H9 (cell line): ENCODE measurements at regions not wholly inside any gene's neighbourhood (a gene's known extent, or its start where the extent isn't known, plus 50 kb on each side); places are given as distances from the start of the nearest gene placed in this dataset.

ENCODE experiments used
- DNase-seq: peaks from one replicate; pipeline ENCODE4 v3.0.0-alpha.2; 2017
- H2AFZ ChIP-seq: one replicate; pipeline ENCODE4 v1.6.1; 2013; ENCODE audit warnings: mild to moderate bottlenecking, low read length, control low read depth, moderate library complexity
- H2AK5ac ChIP-seq: 2 replicates; pipeline ENCODE4 v1.6.1; 2013; ENCODE audit warnings: low read length, control low read depth, mixed read lengths; ENCODE audit not compliant: insufficient read length
- H2BK120ac ChIP-seq: one replicate; pipeline ENCODE4 v1.6.1; 2013; ENCODE audit warnings: low read depth, mild to moderate bottlenecking, low read length, control low read depth, inconsistent platforms; ENCODE audit not compliant: poor library complexity, severe bottlenecking
- H2BK12ac ChIP-seq: 2 replicates; pipeline ENCODE4 v1.6.1; 2013; ENCODE audit warnings: low read length, control low read depth, mixed read lengths, low read depth; ENCODE audit not compliant: insufficient read length
- H2BK15ac ChIP-seq: 2 replicates; pipeline ENCODE4 v1.6.1; 2013; ENCODE audit warnings: low read depth, low read length, control low read depth
- H2BK20ac ChIP-seq: one replicate; pipeline ENCODE4 v1.6.1; 2013; ENCODE audit warnings: low read depth, mild to moderate bottlenecking, low read length, control low read depth, inconsistent platforms; ENCODE audit not compliant: poor library complexity, severe bottlenecking
- H2BK5ac ChIP-seq: 2 replicates; pipeline ENCODE4 v1.6.1; 2013; ENCODE audit warnings: low read length, control low read depth, mixed read lengths; ENCODE audit not compliant: insufficient read length
- H3K14ac ChIP-seq: 2 replicates; pipeline ENCODE4 v1.6.1; 2013; ENCODE audit warnings: low read length, control low read depth; ENCODE audit not compliant: insufficient read depth
- H3K18ac ChIP-seq: 2 replicates; pipeline ENCODE4 v1.6.1; 2013; ENCODE audit warnings: low read depth, mild to moderate bottlenecking, mixed read lengths, low read length, control low read depth; ENCODE audit not compliant: insufficient read length
- H3K23ac ChIP-seq: 2 replicates; pipeline ENCODE4 v1.6.1; 2013; ENCODE audit warnings: low read length, control low read depth, mixed read lengths, low read depth; ENCODE audit not compliant: insufficient read length
- H3K23me2 ChIP-seq: 2 replicates; pipeline ENCODE4 v1.6.1; 2013; ENCODE audit warnings: low read depth, mild to moderate bottlenecking, mixed read lengths, low read length, control low read depth; ENCODE audit not compliant: insufficient read length, poor library complexity, severe bottlenecking
- H3K27ac ChIP-seq: 2 replicates; pipeline ENCODE4 v1.5.1; 2013; ENCODE audit warnings: low read length, control low read depth, mixed read lengths, low read depth; ENCODE audit not compliant: insufficient read length
- H3K27me3 ChIP-seq: 2 replicates; pipeline ENCODE4 v1.6.1; 2013; ENCODE audit warnings: low read length, control low read depth, inconsistent platforms; ENCODE audit not compliant: insufficient read depth
- H3K4ac ChIP-seq: 2 replicates; pipeline ENCODE4 v1.6.1; 2013; ENCODE audit warnings: low read depth, mild to moderate bottlenecking, control low read depth, inconsistent platforms, low read length, moderate library complexity
- H3K4me1 ChIP-seq: 2 replicates; pipeline ENCODE4 v1.6.1; 2013; ENCODE audit warnings: low read length, control low read depth, inconsistent platforms; ENCODE audit not compliant: insufficient read depth
- H3K4me2 ChIP-seq: 2 replicates; pipeline ENCODE4 v1.6.1; 2013; ENCODE audit warnings: low read length, control low read depth, mixed read lengths; ENCODE audit not compliant: insufficient read length, insufficient read depth
- H3K56ac ChIP-seq: 2 replicates; pipeline ENCODE4 v1.6.1; 2013; ENCODE audit warnings: low read depth, mild to moderate bottlenecking, mixed read lengths, low read length, control low read depth; ENCODE audit not compliant: insufficient read length
- H3K79me1 ChIP-seq: 2 replicates; pipeline ENCODE4 v1.6.1; 2013; ENCODE audit warnings: low read depth, mild to moderate bottlenecking, moderate library complexity, low read length, control low read depth, inconsistent platforms; ENCODE audit not compliant: insufficient read depth, poor library complexity, severe bottlenecking
- H3K79me2 ChIP-seq: 2 replicates; pipeline ENCODE4 v1.6.1; 2013; ENCODE audit warnings: low read length, control low read depth, inconsistent platforms; ENCODE audit not compliant: insufficient read depth
- H3K9ac ChIP-seq: 2 replicates; pipeline ENCODE4 v1.6.1; 2013; ENCODE audit warnings: low read length, control low read depth, mixed read lengths; ENCODE audit not compliant: insufficient read length; ENCODE audit errors: extremely low read depth
- H3K9me3 ChIP-seq: one replicate; pipeline ENCODE4 v1.6.1; 2013; ENCODE audit warnings: low read depth, low read length, inconsistent platforms; ENCODE audit not compliant: control insufficient read depth
- H3T11ph ChIP-seq: one replicate; pipeline ENCODE4 v1.6.1; 2013; ENCODE audit warnings: mild to moderate bottlenecking, low read length, control low read depth, inconsistent platforms
- H4K20me1 ChIP-seq: one replicate; pipeline ENCODE4 v1.6.1; 2013; ENCODE audit not compliant: control insufficient read depth, insufficient read length, insufficient read depth
- H4K5ac ChIP-seq: 2 replicates; pipeline ENCODE4 v1.6.1; 2013; ENCODE audit warnings: low read depth, mild to moderate bottlenecking, mixed read lengths, low read length, control low read depth; ENCODE audit not compliant: insufficient read length
- H4K8ac ChIP-seq: replicated peaks from 2 replicates; pipeline ENCODE4 v1.6.1; 2013; ENCODE audit warnings: low read length, control low read depth, mixed read lengths, low read depth; ENCODE audit not compliant: insufficient read length
- H4K91ac ChIP-seq: 2 replicates; pipeline ENCODE4 v1.6.1; 2013; ENCODE audit warnings: low read depth, mild to moderate bottlenecking, moderate library complexity, mixed read lengths, low read length, control low read depth; ENCODE audit not compliant: insufficient read length
- H3K27ac Mint-ChIP-seq, 3 experiments: 2 replicates in 2 of 3; 3 replicates in 1 of 3; pipeline ENCODE4 v1.8.0; 2020 to 2021; ENCODE audit warnings: mixed read lengths in 3 of 3, mild to moderate bottlenecking in 1 of 3, moderate library complexity in 1 of 3
- H3K27me3 Mint-ChIP-seq: 2 replicates; pipeline ENCODE4 v1.8.0; 2021; ENCODE audit warnings: low read depth, mild to moderate bottlenecking, moderate library complexity, mixed read lengths
- H3K36me3 Mint-ChIP-seq, 3 experiments: 2 replicates in 2 of 3; 3 replicates in 1 of 3; pipeline ENCODE4 v1.8.0; 2020 to 2021; ENCODE audit warnings: low read depth in 3 of 3, mixed read lengths in 3 of 3; ENCODE audit not compliant: insufficient read depth in 1 of 3
- H3K4me1 Mint-ChIP-seq, 2 experiments: 2 replicates each; pipeline ENCODE4 v1.8.0; 2020; ENCODE audit warnings: mixed read lengths in 2 of 2
- H3K4me3 Mint-ChIP-seq, 2 experiments: 2 replicates in 1 of 2; 3 replicates in 1 of 2; pipeline ENCODE4 v1.8.0; 2020 to 2021; ENCODE audit warnings: mild to moderate bottlenecking in 2 of 2, mixed read lengths in 2 of 2, moderate library complexity in 1 of 2
- H3K9me3 Mint-ChIP-seq, 2 experiments: 2 replicates in 1 of 2; 3 replicates in 1 of 2; pipeline ENCODE4 v1.8.0; 2020; ENCODE audit warnings: mild to moderate bottlenecking in 2 of 2, mixed read lengths in 2 of 2, moderate library complexity in 1 of 2
- CTCF ChIP-seq: fragments of 200-600 bp; sonication (generic); conservative IDR thresholded peaks from 3 replicates; pipeline ENCODE4 v1.8.0; 2021; ENCODE audit warnings: antibody characterized with exemption, mild to moderate bottlenecking
- WGBS: extraction: QIAGEN DNeasy Blood & Tissue Kit; methylation state at CpG from one replicate; pipeline ENCODE4 v1.1.7; 2013; ENCODE audit warnings: missing lambda C conversion rate, low lambda C conversion rate, mixed read lengths; ENCODE audit not compliant: insufficient read length; ENCODE audit errors: extremely low coverage; 5-methylcytosine and 5-hydroxymethylcytosine counted together

- peaks cover 4% of the 10 kb centered on the region for H3K27me3 Mint-ChIP-seq
- no CpG with 5 or more reads among the region's 10 CpGs for WGBS
- Histone ChIP-seq H3K56ac (no peak overlapping the region), H4K8ac (no peak overlapping the region), H3K14ac (no peak overlapping the region), H3K79me2 (no peaks in the 10 kb centered on the region), H2AFZ (no peak overlapping the region), H3K23ac (no peak overlapping the region), H3K9me3 (no peaks in the 10 kb centered on the region), H2AK5ac (no peak overlapping the region), H2BK12ac (no peak overlapping the region), H3K27ac (no peak overlapping the region), H2BK15ac (no peak overlapping the region), H2BK20ac (no peak overlapping the region), H4K20me1 (no peaks in the 10 kb centered on the region), H3K23me2 (no peaks in the 10 kb centered on the region), H3K4me2 (no peak overlapping the region), H3K4ac (no peak overlapping the region), H2BK120ac (no peak overlapping the region), H4K5ac (no peak overlapping the region), H3K27me3 (no peaks in the 10 kb centered on the region), H3K9ac (no peak overlapping the region), H4K91ac (no peak overlapping the region), H3K18ac (no peak overlapping the region), H2BK5ac (no peak overlapping the region), H3K79me1 (no peaks in the 10 kb centered on the region), H3K4me1 (no peaks in the 10 kb centered on the region), H3T11ph (no peak overlapping the region)
- H3K4me3 Mint-ChIP-seq = no peak overlapping the region
- DNase-seq = no peak
- peaks cover 7 to 18% (median 11%) of the 10 kb centered on the region in 3 experiments for H3K36me3 Mint-ChIP-seq
- peaks cover 18 to 23% of the 10 kb centered on the region in 2 experiments for H3K9me3 Mint-ChIP-seq
- peak overlapping the region in 1 of 3 experiments; percentile 19; a peak in 1 of 7 replicates for H3K27ac Mint-ChIP-seq
- peaks cover 0 to 7% of the 10 kb centered on the region in 2 experiments; a peak in 2 of 4 replicates for H3K4me1 Mint-ChIP-seq
- TF ChIP-seq CTCF = no peak
These were observed 503.3 kb downstream of the EIPR1 start for GRCh38 chr2:2874341-2874740.
